ENCODE measurements at regions not wholly inside any gene's neighbourhood (a gene's known extent, or its start where the extent isn't known, plus 50 kb on each side); places are given as distances from the start of the nearest gene placed in this dataset.

GRCh38 chr5:107072440-107072839 is 598.3 kb downstream of the EFNA5 start:
- TF ChIP-seq CTCF (IDR thresholded peaks at IDR 0.05) (no peak), EP300 (IDR thresholded peaks at IDR 0.05) (no peak), POLR2A (IDR thresholded peaks at IDR 0.05) (no peak), POLR2AphosphoS5 (IDR thresholded peaks at IDR 0.05) (no peak)
